ENCODE measurements at regions not wholly inside any gene's neighbourhood (a gene's known extent, or its start where the extent isn't known, plus 50 kb on each side); places are given as distances from the start of the nearest gene placed in this dataset.

DNA sequence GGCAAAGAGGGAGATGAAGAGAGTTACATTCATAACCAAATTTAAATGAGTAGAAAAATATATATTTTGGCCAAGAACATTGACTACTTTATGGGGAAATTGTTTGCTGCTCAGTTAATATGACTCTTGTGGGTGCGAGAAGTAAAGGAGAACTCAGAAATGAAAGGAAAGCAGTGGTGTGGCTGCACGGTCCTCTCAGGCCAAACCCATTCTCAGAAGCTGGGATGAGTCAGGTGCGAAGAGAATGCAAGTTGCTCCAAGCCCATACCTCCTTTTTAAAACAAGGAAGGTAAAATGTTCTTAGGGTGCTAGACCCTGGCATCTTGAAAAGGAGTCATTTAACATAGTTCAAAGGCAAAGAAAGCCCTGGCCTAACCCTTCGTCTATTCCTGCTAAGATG is 258.6 kb downstream of the RAD51AP2 start:
- H3K36me3 ChIP-seq = no peaks in the 10 kb centered on the region
- no peak for DNase-seq (ENCODE audit: extremely low spot score in 2 of 2)
- H3K27ac ChIP-seq = no peak overlapping the region
- H3K4me1 ChIP-seq = no peaks in the 10 kb centered on the region
- intact Hi-C loops (cut with DNase I) = no loop called here
- H3K9me3 ChIP-seq = no peaks in the 10 kb centered on the region
- H3K4me3 ChIP-seq = no peak overlapping the region
- no peaks in the 10 kb centered on the region for H3K27me3 ChIP-seq
- TF ChIP-seq POLR2AphosphoS5 (IDR thresholded peaks at IDR 0.05; ENCODE audit: insufficient read depth in 1 of 2, low read depth in 1 of 2) (no peak), POLR2A (IDR thresholded peaks at IDR 0.05) (no peak)
- TF ChIP-seq, protein P1, sequence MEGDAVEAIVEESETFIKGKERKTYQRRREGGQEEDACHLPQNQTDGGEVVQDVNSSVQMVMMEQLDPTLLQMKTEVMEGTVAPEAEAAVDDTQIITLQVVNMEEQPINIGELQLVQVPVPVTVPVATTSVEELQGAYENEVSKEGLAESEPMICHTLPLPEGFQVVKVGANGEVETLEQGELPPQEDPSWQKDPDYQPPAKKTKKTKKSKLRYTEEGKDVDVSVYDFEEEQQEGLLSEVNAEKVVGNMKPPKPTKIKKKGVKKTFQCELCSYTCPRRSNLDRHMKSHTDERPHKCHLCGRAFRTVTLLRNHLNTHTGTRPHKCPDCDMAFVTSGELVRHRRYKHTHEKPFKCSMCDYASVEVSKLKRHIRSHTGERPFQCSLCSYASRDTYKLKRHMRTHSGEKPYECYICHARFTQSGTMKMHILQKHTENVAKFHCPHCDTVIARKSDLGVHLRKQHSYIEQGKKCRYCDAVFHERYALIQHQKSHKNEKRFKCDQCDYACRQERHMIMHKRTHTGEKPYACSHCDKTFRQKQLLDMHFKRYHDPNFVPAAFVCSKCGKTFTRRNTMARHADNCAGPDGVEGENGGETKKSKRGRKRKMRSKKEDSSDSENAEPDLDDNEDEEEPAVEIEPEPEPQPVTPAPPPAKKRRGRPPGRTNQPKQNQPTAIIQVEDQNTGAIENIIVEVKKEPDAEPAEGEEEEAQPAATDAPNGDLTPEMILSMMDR (IDR thresholded peaks at IDR 0.05) = no peak

DNA sequence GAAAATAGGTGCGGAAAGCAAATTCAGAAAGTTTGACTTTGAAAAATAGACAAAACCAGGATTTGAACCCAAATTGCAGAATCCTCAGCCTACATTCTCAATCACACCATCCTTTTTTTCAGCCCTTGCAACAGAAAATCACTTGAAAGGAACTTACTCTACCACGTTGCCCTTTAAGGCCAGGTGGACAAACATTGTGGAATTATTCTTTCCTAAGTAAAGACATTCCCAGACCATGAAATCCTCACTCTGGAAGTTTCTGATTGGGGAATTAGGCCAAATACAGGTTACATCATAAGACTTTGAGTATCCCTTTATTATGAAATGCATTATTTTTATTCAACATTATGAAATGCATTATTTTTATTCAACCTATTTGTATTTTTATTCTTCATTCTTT is 259.4 kb downstream of the RAD51AP2 start:
- intact Hi-C loops (cut with DNase I) = no loop called here
- Histone ChIP-seq H3K4me3 (no peak overlapping the region), H3K9me3 (no peaks in the 10 kb centered on the region), H3K27ac (no peak overlapping the region), H3K4me1 (no peaks in the 10 kb centered on the region), H3K36me3 (no peaks in the 10 kb centered on the region), H3K27me3 (no peaks in the 10 kb centered on the region)
- no peak for DNase-seq (ENCODE audit: extremely low spot score in 2 of 2)
- no peak for TF ChIP-seq POLR2AphosphoS5 (IDR thresholded peaks at IDR 0.05; ENCODE audit: insufficient read depth in 1 of 2, low read depth in 1 of 2)
- no peak for TF ChIP-seq POLR2A (IDR thresholded peaks at IDR 0.05)
- TF ChIP-seq, protein P1 (IDR thresholded peaks at IDR 0.05) = no peak

DNA sequence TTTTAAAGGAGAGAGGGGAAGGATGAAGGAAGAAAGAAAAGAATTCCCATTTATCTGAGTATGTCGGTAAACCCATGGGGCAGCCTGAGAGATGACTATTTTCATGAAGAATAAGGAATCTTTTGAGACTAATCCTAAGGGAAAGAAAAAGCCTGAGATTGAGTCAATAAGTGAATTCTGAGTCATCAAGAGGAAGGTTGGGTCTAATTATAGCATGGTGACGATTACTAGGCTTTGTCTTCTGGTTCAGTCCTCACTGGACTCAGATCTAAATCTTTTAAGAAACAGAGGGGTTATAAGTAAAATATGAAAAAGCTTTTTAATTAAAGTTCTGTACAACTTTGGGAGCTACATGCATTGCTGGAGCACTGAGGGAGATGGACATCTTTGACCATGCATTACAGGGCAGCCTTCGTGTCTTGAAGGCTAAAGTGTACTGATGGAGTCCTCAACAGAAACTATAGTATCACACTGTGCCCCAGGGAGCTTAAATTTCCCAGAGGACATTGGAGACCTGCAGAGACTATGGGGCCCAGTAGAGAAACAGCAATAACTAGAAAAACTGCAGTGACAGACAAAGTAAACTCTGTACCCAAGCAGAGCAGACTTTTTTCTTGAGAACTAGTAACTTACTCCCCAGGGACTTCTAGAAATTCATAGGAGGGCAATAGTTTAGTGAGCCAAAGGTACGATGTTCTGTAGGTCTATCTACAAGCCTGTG is 260.9 kb downstream of the RAD51AP2 start:
- Histone ChIP-seq H3K27ac (no peak overlapping the region), H3K27me3 (no peaks in the 10 kb centered on the region), H3K4me3 (no peak overlapping the region), H3K36me3 (no peaks in the 10 kb centered on the region), H3K4me1 (no peaks in the 10 kb centered on the region), H3K9me3 (no peaks in the 10 kb centered on the region)
- no peak for DNase-seq (ENCODE audit: extremely low spot score in 2 of 2)
- intact Hi-C loops (cut with DNase I) = no loop called here
- TF ChIP-seq POLR2A (IDR thresholded peaks at IDR 0.05) = no peak
- TF ChIP-seq POLR2AphosphoS5 (IDR thresholded peaks at IDR 0.05; ENCODE audit: insufficient read depth in 1 of 2, low read depth in 1 of 2) = no peak
- TF ChIP-seq, protein P1 (IDR thresholded peaks at IDR 0.05) = no peak

DNA sequence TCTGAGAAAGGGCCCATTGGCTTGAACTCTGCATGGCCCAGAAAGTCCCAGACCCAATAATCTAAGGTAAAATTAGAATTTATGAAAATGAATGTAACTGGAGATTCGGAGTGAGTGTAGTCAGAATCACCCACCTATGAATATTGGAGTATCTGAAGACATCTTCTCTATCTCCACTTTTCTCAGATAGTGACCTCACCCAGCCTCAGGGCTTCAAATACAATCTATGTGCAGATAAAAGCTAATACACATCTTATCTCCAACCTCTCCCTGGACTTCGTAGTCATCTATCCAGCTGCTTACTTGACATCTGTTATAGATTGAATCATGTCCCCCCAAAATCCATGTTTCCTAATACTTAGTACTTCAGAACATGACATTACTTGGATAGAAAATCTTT is 263.2 kb downstream of the RAD51AP2 start:
- no peaks in the 10 kb centered on the region for H3K4me1 ChIP-seq
- no peak for DNase-seq (ENCODE audit: extremely low spot score in 2 of 2)
- TF ChIP-seq POLR2A (IDR thresholded peaks at IDR 0.05) (no peak), POLR2AphosphoS5 (IDR thresholded peaks at IDR 0.05; ENCODE audit: insufficient read depth in 1 of 2, low read depth in 1 of 2) (no peak)
- TF ChIP-seq, protein P1 (IDR thresholded peaks at IDR 0.05) = no peak
- no peak overlapping the region for H3K27ac ChIP-seq
- intact Hi-C loops (cut with DNase I) = no loop called here
- H3K4me3 ChIP-seq = no peak overlapping the region
- no peaks in the 10 kb centered on the region for H3K27me3 ChIP-seq
- H3K9me3 ChIP-seq = no peaks in the 10 kb centered on the region
- H3K36me3 ChIP-seq = no peaks in the 10 kb centered on the region

DNA sequence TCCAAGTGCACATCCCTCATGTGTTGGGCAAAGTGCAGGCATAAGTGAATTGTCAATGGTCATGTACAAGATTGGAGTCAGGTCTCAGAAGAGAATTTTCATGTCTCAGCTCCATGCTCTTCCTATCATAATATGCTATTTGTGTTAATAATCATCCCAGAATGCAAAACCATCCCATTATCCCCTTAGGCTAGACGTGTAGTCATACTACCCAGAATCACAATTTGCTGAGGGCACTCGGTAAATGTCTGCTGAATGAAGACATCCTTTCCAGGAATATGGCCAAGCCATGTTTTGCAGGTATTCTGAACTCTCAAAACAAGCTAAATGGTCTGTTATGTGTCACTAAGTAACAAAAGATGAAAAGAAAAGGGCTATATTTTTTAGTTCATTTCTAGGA is 263.8 kb downstream of the RAD51AP2 start:
- Histone ChIP-seq H3K4me1 (no peaks in the 10 kb centered on the region), H3K27ac (no peak overlapping the region), H3K27me3 (no peaks in the 10 kb centered on the region), H3K9me3 (no peaks in the 10 kb centered on the region), H3K4me3 (no peak overlapping the region), H3K36me3 (no peaks in the 10 kb centered on the region)
- DNase-seq (ENCODE audit: extremely low spot score in 2 of 2) = no peak
- TF ChIP-seq, protein P1 (IDR thresholded peaks at IDR 0.05) = no peak
- TF ChIP-seq POLR2A (IDR thresholded peaks at IDR 0.05) (no peak), POLR2AphosphoS5 (IDR thresholded peaks at IDR 0.05; ENCODE audit: insufficient read depth in 1 of 2, low read depth in 1 of 2) (no peak)
- intact Hi-C loops (cut with DNase I) = no loop called here
